ENCODE measurements at regions not wholly inside any gene's neighbourhood (a gene's known extent, or its start where the extent isn't known, plus 50 kb on each side); places are given as distances from the start of the nearest gene placed in this dataset.

DNA sequence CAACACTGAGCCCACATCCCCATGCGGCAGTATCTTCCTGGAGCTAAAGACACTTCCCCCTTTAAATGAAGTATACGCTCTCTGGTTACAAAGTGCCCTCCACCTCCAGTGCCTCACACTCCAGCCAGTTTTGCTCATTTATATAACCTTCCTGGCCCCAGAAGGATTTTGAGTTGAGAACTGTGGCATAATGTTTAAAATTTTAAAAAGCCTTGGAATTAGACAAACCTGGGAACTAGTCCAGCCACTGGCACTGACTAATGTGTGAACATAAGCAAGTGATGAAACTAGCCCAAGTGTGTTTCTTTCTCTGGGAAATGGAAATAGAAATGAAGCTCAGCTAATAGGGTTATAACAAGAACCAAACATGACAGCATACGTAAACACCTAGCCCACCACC, 723.7 kb upstream of the USP15 start:
- Histone ChIP-seq H3K9ac (ENCODE audit: control insufficient read depth, extremely low read depth, insufficient read depth, low read length) (no peak overlapping the region), H3K27ac (ENCODE audit: control insufficient read depth, insufficient read depth, low read length) (no peak overlapping the region), H4K20me1 (ENCODE audit: control insufficient read depth, extremely low read depth, insufficient read depth, low read length) (no peaks in the 10 kb centered on the region), H3K79me2 (ENCODE audit: control insufficient read depth, insufficient read depth, low read length) (no peaks in the 10 kb centered on the region), H3K4me1 (ENCODE audit: control insufficient read depth, extremely low read depth, insufficient read depth, low read length) (no peaks in the 10 kb centered on the region), H3K4me3 (ENCODE audit: control insufficient read depth in 2 of 3, extremely low read depth in 1 of 3, insufficient read depth in 2 of 3, low read depth in 1 of 3, low read length in 3 of 3) (no peak overlapping the region), H3K36me3 (ENCODE audit: control insufficient read depth in 2 of 2, extremely low read depth in 1 of 2, insufficient read depth in 2 of 2, low read length in 2 of 2) (no peaks in the 10 kb centered on the region), H2AFZ (ENCODE audit: control insufficient read depth, low read length) (no peak overlapping the region), H3K4me2 (ENCODE audit: control insufficient read depth, extremely low read depth, insufficient read depth, low read depth, low read length) (no peak overlapping the region), H3K9me1 (ENCODE audit: control insufficient read depth, extremely low read depth, insufficient read depth, low read length) (no peaks in the 10 kb centered on the region), H3K27me3 (ENCODE audit: control insufficient read depth, extremely low read depth, insufficient read depth, low read length) (no peaks in the 10 kb centered on the region), H3K9me3 (ENCODE audit: control insufficient read depth, low read depth, low read length) (no peaks in the 10 kb centered on the region)
- no peak for DNase-seq (ENCODE audit: low read depth, low spot score)
- no peak for FAIRE-seq
- dilution Hi-C loops (cut with MboI; ENCODE audit: extremely low pct_ligation_motif_present, low sequenced_read_pairs): no loop called here
- TF ChIP-seq, protein P1, sequence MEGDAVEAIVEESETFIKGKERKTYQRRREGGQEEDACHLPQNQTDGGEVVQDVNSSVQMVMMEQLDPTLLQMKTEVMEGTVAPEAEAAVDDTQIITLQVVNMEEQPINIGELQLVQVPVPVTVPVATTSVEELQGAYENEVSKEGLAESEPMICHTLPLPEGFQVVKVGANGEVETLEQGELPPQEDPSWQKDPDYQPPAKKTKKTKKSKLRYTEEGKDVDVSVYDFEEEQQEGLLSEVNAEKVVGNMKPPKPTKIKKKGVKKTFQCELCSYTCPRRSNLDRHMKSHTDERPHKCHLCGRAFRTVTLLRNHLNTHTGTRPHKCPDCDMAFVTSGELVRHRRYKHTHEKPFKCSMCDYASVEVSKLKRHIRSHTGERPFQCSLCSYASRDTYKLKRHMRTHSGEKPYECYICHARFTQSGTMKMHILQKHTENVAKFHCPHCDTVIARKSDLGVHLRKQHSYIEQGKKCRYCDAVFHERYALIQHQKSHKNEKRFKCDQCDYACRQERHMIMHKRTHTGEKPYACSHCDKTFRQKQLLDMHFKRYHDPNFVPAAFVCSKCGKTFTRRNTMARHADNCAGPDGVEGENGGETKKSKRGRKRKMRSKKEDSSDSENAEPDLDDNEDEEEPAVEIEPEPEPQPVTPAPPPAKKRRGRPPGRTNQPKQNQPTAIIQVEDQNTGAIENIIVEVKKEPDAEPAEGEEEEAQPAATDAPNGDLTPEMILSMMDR (optimal IDR thresholded peaks at IDR 0.05 in 1 of 3, IDR thresholded peaks at IDR 0.05 in 1 of 3, conservative IDR thresholded peaks at IDR 0.05 in 1 of 3; ENCODE audit: extremely low read depth in 1 of 3, insufficient read depth in 2 of 3, low read length in 3 of 3): no peak
- no peak for TF ChIP-seq EZH2 (IDR thresholded peaks at IDR 0.05; ENCODE audit: low read length)

DNA sequence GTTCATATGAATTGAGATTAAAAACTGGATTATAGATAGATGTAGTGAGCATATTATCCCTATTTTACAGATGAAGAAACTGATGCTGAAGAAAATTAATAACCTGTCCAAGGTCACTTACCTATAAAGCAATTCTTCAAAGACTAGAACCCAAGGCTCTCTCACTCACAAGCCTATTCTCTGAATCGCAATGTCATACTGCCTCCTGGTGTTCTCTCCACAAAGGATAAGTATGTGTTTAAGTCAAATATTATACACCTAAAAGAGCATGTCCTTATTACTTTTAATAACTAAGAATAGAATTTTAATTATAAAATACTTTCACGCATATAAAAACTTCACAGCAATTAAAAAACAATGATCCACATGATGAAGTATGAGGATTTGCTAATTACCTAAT, 721.3 kb upstream of the USP15 start:
- TF ChIP-seq, protein P1 (optimal IDR thresholded peaks at IDR 0.05 in 1 of 3, IDR thresholded peaks at IDR 0.05 in 1 of 3, conservative IDR thresholded peaks at IDR 0.05 in 1 of 3; ENCODE audit: extremely low read depth in 1 of 3, insufficient read depth in 2 of 3, low read length in 3 of 3): no peak
- no peak for TF ChIP-seq EZH2 (IDR thresholded peaks at IDR 0.05; ENCODE audit: low read length)
- Histone ChIP-seq H3K27ac (ENCODE audit: control insufficient read depth, insufficient read depth, low read length) (no peak overlapping the region), H3K36me3 (ENCODE audit: control insufficient read depth in 2 of 2, extremely low read depth in 1 of 2, insufficient read depth in 2 of 2, low read length in 2 of 2) (no peaks in the 10 kb centered on the region), H3K9me1 (ENCODE audit: control insufficient read depth, extremely low read depth, insufficient read depth, low read length) (no peaks in the 10 kb centered on the region), H3K9me3 (ENCODE audit: control insufficient read depth, low read depth, low read length) (no peaks in the 10 kb centered on the region), H3K9ac (ENCODE audit: control insufficient read depth, extremely low read depth, insufficient read depth, low read length) (no peak overlapping the region), H3K4me1 (ENCODE audit: control insufficient read depth, extremely low read depth, insufficient read depth, low read length) (no peaks in the 10 kb centered on the region), H3K4me2 (ENCODE audit: control insufficient read depth, extremely low read depth, insufficient read depth, low read depth, low read length) (no peak overlapping the region), H4K20me1 (ENCODE audit: control insufficient read depth, extremely low read depth, insufficient read depth, low read length) (no peaks in the 10 kb centered on the region), H3K79me2 (ENCODE audit: control insufficient read depth, insufficient read depth, low read length) (no peaks in the 10 kb centered on the region), H3K4me3 (ENCODE audit: control insufficient read depth in 2 of 3, extremely low read depth in 1 of 3, insufficient read depth in 2 of 3, low read depth in 1 of 3, low read length in 3 of 3) (no peak overlapping the region), H3K27me3 (ENCODE audit: control insufficient read depth, extremely low read depth, insufficient read depth, low read length) (no peaks in the 10 kb centered on the region), H2AFZ (ENCODE audit: control insufficient read depth, low read length) (no peak overlapping the region)
- no peak for DNase-seq (ENCODE audit: low read depth, low spot score)
- dilution Hi-C loops (cut with MboI; ENCODE audit: extremely low pct_ligation_motif_present, low sequenced_read_pairs): no loop called here
- no peak for FAIRE-seq
